ENCODE measurements at regions not wholly inside any gene's neighbourhood (a gene's known extent, or its start where the extent isn't known, plus 50 kb on each side); places are given as distances from the start of the nearest gene placed in this dataset.

GRCh38 chr3:145892869-145893268, 268.1 kb downstream of the PLOD2 start:
- no peak for DNase-seq (ENCODE audit: low read depth)
- no peak for TF ChIP-seq CTCF (conservative IDR thresholded peaks at IDR 0.05; ENCODE audit: control insufficient read depth, insufficient read depth, low read depth, low read length)
- H3K4me3 ChIP-seq (ENCODE audit: control insufficient read depth, low read depth, low read length) = no peak overlapping the region

GRCh38 chr3:145893331-145893730, 267.7 kb downstream of the PLOD2 start:
- DNase-seq (ENCODE audit: low read depth) = no peak
- no peak overlapping the region for H3K4me3 ChIP-seq (ENCODE audit: control insufficient read depth, low read depth, low read length)
- no peak for TF ChIP-seq CTCF (conservative IDR thresholded peaks at IDR 0.05; ENCODE audit: control insufficient read depth, insufficient read depth, low read depth, low read length)

DNA sequence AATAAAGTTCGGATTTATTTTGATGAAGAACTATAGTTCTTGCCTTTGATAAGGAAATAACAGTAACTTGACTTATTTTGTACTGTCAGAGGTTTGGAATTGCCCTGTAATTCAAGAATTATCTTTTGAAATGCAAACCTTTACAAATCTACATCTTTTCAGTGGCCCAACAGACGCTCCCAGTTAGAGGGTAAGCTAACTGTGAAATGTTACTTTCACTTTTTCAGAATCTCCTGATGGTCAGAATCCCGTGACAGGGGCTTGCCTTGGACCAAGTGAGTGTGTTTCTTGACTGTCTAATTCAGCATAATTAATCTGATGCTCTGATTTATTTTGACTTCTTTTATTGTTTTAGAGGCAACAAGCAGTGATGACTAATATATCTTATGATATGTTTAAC, 262.5 kb downstream of the PLOD2 start:
- no peak for TF ChIP-seq CTCF (conservative IDR thresholded peaks at IDR 0.05; ENCODE audit: control insufficient read depth, insufficient read depth, low read depth, low read length)
- peak overlapping the region; percentile 10 for H3K4me3 ChIP-seq (ENCODE audit: control insufficient read depth, low read depth, low read length)
- peak; percentile 12 for DNase-seq (ENCODE audit: low read depth)

GRCh38 chr3:145899241-145899640, 261.7 kb downstream of the PLOD2 start:
- no peak overlapping the region for H3K4me3 ChIP-seq (ENCODE audit: control insufficient read depth, low read depth, low read length)
- no peak for DNase-seq (ENCODE audit: low read depth)
- no peak for TF ChIP-seq CTCF (conservative IDR thresholded peaks at IDR 0.05; ENCODE audit: control insufficient read depth, insufficient read depth, low read depth, low read length)

- no peak for TF ChIP-seq CTCF (conservative IDR thresholded peaks at IDR 0.05; ENCODE audit: control insufficient read depth, insufficient read depth, low read depth, low read length)
- peak; percentile 34 for DNase-seq (ENCODE audit: low read depth)
- no peak overlapping the region for H3K4me3 ChIP-seq (ENCODE audit: control insufficient read depth, low read depth, low read length)
Measured at GRCh38 chr3:145900056-145900829, 260.7 kb downstream of the PLOD2 start.

DNA sequence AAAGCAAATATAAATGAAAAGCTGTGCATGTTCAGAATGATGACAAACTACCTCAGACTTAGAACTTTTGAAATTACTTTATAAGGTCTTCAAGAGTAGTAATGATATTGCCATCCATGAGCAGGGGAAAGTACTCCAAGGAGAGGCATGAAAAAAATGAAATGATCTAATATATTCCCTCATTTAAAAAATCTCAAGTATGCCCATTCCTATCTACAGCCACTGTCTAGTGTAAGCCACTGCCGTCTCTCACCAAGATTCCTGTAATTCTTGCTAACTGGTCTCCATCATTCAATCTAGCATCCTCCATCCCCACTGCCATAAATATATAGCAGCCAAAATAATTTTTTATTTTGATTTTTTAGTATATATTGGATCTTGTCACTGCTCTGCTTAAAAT, 258.8 kb downstream of the PLOD2 start:
- no peak overlapping the region for H3K4me3 ChIP-seq (ENCODE audit: control insufficient read depth, low read depth, low read length)
- no peak for DNase-seq (ENCODE audit: low read depth)
- no peak for TF ChIP-seq CTCF (conservative IDR thresholded peaks at IDR 0.05; ENCODE audit: control insufficient read depth, insufficient read depth, low read depth, low read length)
